GM18907 (cell line): ENCODE measurements at regions not wholly inside any gene's neighbourhood (a gene's known extent, or its start where the extent isn't known, plus 50 kb on each side); places are given as distances from the start of the nearest gene placed in this dataset.

ENCODE experiments used
- ATAC-seq: cut with Tn5 transposase; IDR thresholded peaks from one replicate; pipeline ENCODE4 v1.9.1; 2021; ENCODE audit warnings: mild to moderate bottlenecking, moderate library complexity; ENCODE audit not compliant: unreplicated experiment

DNA sequence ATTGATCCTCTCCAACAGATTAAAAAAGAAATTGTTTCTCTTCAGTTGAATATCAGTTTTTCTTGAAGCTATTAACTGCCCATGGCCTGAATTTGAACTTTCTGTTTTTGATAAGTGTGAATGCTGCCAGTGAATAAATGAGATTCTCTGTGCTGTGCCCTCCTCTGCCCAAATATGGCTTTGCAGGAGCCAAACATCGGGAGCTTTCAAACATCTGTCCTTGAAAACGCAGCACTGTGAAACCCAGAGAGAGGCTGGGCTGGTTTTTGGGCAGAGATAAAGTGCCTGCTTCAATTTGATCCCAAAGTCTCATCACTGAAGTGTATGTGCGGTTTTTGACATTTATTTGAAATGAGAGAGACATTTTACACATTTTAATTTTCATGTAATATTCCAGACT lies 268.3 kb upstream of the SHH start:
- ATAC-seq, result no peak

DNA sequence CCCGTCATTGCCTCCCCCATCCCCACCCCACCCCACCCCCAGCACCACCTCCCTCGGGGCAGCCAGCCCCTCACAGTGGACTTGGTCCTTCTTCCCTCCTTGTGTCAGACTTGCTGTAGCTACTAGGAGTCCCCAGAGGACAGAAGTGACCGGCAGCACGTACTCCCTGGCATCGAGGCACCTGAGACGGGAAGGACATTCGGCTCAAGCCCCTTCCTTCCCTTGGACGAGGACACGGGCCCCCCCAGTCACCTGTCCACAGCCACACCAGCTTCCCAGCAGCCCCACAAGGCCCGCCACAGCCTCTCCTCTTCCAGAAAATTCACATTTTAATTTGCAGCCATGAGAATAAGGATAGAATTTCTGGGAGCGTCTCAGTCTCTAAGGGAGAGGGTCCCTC lies 267.8 kb upstream of the SHH start:
- ATAC-seq, result no peak

DNA sequence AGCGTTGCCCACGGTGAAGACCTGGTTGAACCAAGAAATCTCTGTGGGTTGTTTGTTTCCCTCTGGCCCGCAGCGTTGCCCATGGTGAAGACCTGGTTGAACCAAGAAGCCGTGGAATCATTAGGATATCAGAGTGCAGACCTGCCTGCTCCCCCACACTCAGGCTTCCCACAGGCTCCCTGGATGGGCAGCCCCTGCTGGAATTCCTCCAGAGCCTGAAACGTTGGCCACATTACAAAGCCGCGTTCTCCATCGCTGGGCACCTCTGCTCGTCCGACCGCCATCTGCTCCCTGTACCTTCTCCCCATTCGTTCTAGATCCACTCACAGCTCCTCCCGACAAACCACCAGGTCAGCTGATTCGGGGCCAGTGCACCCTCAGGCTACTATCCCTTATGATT lies 266.9 kb upstream of the SHH start:
- ATAC-seq, result no peak

DNA sequence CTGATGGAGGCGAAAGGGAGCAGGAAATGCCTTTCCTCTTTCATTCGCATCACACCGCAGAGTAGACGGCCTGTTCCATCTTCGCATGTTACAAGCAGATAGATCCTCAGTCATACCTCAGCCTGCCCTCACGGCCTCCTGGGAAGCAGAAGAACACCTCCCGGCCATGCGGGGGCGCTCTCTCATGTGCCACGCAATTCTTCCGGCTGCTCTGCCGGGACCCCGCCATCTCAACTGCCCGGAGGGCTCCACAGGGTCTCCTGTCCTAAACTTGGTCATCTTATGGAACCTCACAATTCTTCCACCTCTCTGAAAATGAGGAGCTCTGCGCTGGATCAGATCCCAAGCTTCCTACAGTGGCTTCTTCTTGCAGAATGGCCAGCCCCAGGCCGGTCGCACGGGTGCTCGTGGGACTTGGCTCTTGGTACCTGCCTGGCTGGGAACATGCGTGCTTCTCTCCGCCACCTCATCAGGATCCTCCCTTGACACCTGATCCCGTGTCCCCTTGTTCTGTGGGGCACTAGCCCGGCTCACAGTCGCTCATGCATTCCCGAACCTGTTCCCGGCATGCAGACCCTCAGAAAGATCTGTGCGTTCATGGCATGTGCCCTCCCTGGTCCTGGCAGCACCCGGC lies 262.8 kb upstream of the SHH start:
- no peak for ATAC-seq

DNA sequence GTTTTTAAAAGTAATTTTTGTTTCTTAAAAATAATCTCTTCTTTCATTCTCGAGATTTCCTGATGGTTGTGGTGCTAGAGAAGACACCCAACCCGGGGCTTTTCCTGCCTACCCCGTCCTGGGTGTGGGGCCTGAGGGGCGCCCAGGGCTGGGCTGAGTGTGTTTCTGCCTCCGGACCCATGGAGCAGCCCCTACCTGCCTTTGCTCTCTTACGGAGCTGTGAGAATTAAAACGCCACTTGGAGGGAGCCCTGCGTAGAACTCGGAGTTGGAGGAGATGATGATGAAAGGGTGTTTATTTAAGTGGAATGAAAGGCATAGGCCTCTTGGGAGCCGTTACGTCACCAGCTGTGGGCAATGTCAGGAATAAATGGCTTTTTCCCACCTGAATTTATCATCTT lies 261.8 kb upstream of the SHH start:
- ATAC-seq, result no peak

- no peak for ATAC-seq
Measured at GRCh38 chr7:156073366-156074052, 261.2 kb upstream of the SHH start.

DNA sequence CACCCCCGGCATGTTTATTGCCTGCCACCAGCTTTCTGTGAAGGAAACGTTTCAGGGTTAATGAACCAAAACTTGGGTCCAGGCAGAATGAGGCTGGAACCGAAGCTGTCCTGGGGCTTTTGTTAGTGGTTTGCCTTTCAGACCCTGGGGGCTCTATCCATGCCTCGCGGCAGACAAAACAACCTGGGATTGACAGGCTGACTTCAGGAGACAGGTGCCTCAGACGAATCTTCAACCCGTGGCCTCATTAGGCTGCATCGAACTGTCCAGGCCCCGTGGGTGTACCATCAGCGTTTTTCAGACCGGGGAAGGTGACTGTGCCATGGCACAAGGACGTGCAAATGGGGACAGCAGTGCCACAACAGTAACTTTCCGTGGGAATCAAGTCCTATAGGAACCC lies 259.3 kb upstream of the SHH start:
- ATAC-seq, result no peak

DNA sequence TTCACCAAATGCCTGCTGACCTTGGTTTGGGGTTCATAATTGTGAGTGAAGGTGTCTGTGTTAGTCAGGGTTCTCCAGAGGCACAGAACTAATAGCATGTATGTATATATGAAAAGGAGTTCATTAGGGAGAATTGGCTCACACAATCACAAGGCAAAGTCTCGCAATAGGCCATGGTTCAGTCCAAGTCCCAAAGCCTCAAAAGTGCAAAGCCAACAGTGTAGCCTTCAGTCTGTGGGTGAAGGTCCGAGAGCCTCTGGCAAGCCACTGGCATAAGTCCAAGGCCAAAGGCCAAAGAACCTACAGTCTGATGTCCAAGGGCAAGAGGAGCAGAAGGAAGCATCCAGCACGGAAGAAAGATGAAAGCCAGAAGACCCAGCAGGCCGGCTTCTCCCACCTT lies 257.6 kb upstream of the SHH start:
- ATAC-seq, result no peak

DNA sequence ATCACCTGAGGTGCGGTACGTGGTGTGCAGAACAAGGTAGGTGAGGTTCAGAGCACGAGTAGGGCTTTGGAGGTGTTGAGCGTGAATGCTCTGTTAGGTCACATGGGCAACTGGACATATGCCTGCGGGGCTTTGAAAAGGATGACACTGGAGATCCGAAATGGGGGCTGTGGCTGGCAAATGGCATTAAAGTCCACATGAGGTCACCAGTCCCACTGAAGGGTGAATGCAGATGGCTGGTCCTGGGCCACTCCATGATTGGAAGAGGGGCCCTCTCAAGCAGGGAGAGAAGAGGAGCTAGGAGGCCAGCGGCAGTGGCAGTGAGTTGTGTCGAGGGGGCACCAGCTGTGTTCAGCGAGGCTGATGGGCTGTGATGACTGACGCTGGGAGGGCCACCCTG lies 254.9 kb upstream of the SHH start:
- ATAC-seq, result no peak

DNA sequence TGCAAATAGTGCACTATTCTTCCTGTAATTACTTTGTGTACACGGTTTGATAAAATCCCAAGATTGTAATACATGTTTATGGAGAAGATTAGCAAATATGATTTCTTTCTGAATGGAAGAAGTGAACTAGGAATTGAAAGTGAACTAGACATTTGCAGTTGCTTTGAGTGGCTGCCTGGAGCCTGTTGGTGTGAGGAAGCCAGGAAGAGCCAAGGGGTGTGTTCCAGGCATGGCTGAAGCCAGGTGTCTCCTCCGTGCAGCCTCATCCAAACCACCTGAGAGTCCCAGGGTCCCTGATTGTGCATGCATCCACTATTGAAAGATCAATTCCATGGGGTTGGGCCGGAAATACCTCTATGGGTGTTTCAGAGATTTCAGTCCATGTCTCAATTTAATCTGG lies 253.1 kb upstream of the SHH start:
- no peak for ATAC-seq

GRCh38 chr7:156064971-156065386 lies 252.7 kb upstream of the SHH start:
- ATAC-seq, result no peak

DNA sequence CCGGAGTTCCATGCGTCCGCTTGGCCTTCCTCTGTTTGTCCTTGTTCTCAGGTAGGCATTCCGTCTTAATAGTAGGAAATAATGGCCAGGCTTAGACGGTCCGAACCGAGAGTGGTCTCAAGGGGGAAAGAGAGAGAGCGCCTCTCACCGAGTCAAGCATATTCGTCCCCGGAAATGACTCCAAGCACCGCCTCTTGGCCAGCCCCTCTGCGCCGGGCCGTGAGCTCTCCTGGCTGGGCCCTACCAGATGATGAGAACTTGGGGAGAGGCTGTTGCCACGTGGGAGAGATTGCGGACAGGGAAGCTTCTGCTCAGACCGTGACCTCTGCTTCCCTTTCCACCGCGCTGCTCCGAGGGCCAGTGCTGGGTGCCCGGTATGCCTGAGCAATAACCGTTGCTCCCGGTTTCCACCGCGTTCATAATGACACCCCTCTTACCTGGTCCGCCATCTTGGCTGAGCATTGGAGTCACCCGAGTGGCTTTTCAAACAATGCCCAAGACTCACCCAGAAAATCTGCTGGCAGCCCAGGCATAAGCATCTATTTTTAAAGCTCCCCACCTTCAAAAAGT lies 251.1 kb upstream of the SHH start:
- ATAC-seq, result no peak

GRCh38 chr7:156062286-156062685 lies 250.0 kb upstream of the SHH start:
- ATAC-seq, result no peak

- ATAC-seq, result no peak
Measured at GRCh38 chr7:156061689-156062255, 249.5 kb upstream of the SHH start.

GRCh38 chr7:156060925-156061324 lies 248.7 kb upstream of the SHH start:
- no peak for ATAC-seq

- no peak for ATAC-seq
Measured at GRCh38 chr7:156059369-156059768, 247.1 kb upstream of the SHH start.

DNA sequence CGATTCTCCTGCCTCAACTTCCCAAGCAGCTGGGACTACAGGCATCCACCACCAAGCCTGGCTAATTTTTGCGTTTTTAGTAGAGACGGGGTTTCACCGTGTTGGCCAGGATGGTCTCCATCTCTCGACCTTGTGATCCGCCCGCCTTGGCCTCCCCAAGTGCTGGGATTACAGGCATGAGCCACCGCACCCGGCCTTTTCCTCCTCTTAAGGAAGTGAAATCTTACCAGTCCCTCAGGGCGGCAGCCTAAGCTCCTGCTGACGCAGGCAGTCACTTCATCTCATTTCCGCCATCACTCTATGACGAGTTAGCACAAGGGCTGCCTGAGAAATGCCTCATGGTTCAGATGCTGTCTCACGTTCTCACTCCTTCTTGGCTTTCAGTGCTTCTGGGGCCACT lies 246.0 kb upstream of the SHH start:
- no peak for ATAC-seq

DNA sequence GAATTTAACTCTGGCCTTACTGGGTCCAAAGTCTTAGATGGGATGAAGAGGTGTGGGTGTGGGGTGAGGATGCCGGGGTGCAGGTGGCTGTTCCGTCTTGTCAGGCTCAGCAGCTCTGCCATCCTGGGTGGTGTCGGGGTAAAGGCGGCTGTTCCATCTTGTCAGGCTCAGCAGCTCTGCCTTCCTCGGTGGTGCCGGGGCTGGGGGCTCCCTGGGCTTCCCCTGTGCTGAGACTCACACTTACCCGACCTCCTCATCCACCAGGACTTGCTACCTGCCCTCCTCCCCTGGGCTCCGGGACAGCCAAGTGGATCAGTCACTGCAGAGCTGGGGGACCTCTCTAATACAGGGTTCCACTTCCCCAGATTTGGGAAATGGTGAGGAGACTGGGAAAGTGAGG lies 244.3 kb upstream of the SHH start:
- no peak for ATAC-seq

DNA sequence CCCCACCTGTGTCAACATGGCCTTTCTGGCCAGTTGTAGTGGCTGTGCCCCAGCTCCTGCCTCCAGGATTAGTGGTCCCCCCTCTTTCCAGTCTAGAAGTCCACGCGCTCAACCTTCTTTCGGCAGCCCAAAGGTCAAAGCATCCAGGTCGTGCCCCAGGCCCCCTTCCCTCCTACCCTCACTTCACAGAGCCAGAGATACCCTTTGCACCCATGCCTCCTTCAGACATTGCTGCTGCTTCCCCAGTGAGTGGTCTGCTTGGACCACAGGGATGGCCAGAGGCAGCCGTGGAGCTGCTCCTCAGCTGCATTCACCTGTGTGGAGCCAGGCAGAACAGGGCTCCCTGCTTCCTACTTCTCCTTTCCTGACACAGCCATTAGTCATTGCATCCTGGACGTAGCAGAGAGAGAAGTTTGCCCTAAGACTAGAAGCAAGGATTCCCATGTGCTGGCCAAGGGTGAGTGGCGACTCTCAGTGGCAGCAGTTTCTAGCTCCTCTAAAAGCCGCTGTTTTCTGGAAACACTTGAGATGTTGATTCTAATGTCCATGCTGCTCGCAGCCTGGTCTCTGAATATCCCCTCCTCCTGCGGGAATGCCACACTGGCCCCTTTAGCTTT lies 243.1 kb upstream of the SHH start:
- no peak for ATAC-seq

- ATAC-seq, result no peak
Measured at GRCh38 chr7:156051884-156052283, 239.6 kb upstream of the SHH start.

GRCh38 chr7:156050636-156051569 lies 238.6 kb upstream of the SHH start:
- ATAC-seq, result no peak
